GM12865 (cell line): ENCODE measurements at regions not wholly inside any gene's neighbourhood (a gene's known extent, or its start where the extent isn't known, plus 50 kb on each side); places are given as distances from the start of the nearest gene placed in this dataset.

ENCODE experiments used
- DNase-seq: peaks from one replicate; pipeline ENCODE4 v3.0.0; 2010; ENCODE audit warnings: low read depth
- H3K4me3 ChIP-seq: 2 replicates; pipeline ENCODE4 v1.5.1; 2011; ENCODE audit warnings: mild to moderate bottlenecking, low read depth, low read length, control low read depth
- TF ChIP-seq, protein P1 (sequence below): IDR thresholded peaks from 2 replicates; pipeline ENCODE4 v1.5.1; 2011; ENCODE audit warnings: low read length, control low read depth, low read depth, inconsistent platforms; ENCODE audit not compliant: insufficient read depth; ENCODE audit errors: missing control alignments

DNA sequence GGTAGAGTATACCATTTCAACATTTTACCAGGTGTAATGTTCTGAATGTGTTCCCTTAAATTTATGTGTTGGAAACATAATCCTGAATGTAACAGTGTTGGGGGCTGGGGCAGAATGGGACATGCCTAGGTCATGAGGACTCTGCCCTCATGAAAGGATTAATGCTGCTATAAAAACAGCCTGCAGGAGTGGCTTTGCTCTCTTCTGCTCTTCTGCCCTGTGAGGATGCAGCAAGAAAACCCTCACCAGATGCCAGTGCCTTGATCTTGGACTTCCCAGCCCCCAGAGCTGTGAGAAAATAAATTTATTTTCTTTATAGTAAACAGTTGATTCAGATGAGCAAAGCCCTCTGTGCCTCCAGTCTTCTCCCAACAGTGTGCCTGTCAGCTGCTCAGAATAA is 326.0 kb upstream of the ONECUT1 start:
- H3K4me3 ChIP-seq, result no peak overlapping the region
- TF ChIP-seq, protein P1, sequence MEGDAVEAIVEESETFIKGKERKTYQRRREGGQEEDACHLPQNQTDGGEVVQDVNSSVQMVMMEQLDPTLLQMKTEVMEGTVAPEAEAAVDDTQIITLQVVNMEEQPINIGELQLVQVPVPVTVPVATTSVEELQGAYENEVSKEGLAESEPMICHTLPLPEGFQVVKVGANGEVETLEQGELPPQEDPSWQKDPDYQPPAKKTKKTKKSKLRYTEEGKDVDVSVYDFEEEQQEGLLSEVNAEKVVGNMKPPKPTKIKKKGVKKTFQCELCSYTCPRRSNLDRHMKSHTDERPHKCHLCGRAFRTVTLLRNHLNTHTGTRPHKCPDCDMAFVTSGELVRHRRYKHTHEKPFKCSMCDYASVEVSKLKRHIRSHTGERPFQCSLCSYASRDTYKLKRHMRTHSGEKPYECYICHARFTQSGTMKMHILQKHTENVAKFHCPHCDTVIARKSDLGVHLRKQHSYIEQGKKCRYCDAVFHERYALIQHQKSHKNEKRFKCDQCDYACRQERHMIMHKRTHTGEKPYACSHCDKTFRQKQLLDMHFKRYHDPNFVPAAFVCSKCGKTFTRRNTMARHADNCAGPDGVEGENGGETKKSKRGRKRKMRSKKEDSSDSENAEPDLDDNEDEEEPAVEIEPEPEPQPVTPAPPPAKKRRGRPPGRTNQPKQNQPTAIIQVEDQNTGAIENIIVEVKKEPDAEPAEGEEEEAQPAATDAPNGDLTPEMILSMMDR, result no peak
- no peak for DNase-seq

DNA sequence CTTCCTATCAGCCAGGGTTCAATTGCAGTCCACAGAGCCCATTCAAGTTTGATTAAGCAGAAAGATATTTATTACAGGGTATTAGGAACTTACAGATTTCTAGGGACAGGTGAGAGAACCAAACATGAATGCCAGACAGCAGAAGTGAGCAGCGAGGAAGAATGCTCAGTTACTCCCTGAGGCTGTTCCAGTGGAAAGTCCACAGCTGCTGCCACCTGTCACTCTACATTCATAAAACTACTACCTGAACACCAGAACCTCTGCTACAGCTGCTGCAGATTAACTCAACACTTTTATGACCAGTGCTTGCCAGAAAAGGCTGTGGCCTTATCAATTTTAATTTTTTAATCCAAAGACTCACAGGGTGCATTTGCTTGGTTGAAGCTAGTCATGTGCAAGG is 325.4 kb upstream of the ONECUT1 start:
- DNase-seq, result no peak
- no peak overlapping the region for H3K4me3 ChIP-seq
- TF ChIP-seq, protein P1, result no peak

DNA sequence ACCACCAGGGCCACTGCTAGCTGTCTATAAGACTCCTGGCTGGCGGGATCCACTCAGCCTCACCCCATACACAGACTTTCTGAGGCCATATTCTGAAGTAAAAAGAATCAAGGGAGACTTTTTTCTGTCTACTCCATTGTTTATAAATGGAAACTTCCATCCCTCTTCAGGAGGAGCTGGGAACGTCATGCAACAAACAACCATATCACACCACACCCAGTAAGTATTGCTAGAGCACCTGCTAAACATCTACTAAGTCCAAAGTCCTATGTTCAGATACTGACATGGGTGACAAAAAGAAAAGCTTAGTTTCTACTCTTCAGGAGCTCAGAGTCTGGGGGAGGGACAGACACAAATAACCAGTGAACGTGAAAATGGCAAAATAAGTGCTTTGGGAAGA is 324.8 kb upstream of the ONECUT1 start:
- H3K4me3 ChIP-seq, result no peak overlapping the region
- TF ChIP-seq, protein P1, result no peak
- DNase-seq, result no peak

DNA sequence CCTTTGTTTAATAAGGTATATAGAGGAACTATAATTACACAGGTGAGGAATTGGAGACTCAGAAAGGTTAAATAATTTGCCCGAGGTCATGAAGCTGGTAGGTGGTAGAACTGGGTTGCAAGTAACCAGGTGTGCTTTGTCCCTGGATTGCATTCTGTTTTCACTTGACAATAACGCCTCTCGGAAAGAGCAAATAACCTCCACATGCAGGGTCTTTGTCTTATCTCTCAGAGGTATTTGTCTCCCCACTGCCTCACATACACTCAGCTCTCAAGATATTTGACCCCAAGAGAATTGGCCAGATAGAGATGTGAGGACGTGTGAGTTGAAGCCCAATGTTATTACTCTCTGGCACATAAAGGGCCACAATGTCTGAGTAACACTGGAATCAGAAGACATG is 320.9 kb upstream of the ONECUT1 start:
- no peak overlapping the region for H3K4me3 ChIP-seq
- TF ChIP-seq, protein P1, result no peak
- DNase-seq, result no peak

DNA sequence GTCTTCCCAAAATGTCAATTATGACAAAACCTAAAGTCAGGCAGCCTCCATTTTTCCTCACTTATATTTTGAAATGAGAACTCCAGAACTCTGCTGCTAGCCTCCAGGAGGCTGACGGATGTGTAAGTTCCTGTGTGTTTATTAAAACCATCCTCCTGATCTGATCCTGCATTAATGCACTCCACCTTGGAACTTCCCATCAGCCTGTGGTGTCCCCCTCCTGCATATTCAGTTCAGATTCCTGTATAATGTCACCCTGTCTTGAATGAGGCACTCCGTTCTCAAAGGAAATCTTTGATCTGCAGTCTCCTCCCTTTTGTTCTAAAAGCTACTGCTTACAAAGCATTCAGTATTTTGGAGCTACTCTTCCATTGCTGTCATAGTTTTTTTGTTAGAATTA is 318.2 kb upstream of the ONECUT1 start:
- no peak overlapping the region for H3K4me3 ChIP-seq
- TF ChIP-seq, protein P1, result no peak
- DNase-seq, result no peak

DNA sequence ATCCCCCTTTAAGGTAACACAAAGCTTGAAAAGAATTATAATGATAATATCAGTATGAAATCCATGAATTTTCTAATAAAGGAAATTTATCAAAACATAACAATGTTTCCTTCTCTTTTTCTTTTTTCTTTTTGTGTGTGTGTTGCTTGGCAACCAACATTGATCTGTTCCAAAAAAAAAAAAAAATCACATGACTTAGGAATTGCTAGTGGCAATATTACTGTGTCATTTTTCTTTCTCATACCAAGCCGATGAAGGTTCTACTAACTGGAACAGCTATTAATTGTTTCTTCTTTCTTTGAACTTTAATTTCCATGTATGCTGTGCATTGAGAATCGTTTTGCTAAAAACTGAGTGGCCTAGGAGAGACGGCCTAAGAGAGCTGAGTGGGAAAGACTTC is 317.7 kb upstream of the ONECUT1 start:
- DNase-seq, result no peak
- TF ChIP-seq, protein P1, result no peak
- H3K4me3 ChIP-seq, result no peak overlapping the region

DNA sequence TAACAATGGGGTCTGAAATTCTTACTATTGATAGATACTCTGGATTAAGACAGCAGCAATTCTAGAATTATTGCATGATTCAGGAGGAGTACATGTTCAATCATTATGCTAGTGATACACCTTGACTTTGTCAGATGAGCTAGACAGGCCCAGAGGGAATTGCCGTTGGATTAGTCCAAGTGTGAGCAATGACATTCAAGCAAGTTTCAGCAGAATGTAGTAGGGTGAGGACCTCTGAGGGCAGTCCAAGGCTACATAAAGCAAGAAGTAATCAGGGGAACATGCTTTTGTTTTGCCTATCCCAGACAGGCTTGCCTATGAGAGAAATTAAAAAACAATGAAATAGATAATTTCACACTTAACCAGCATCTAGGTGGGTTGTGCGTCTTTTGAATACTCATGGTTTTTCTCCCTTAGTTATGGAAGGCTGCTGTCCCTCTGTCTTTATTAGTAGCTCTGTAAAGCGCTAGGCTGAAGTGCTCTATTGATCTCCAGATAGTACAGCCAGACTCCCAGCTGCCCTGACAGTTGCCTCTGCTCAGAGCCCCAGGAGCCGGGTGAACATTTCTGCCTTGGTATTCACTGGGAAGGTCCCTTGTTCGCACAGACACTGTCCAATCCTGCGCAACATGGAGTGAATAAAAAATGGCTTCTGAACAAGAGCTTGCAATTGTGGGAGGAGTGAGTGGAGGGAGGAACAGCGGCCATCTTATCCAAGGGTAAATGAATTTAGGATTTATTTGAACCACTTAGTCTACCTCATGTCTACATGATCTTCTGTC is 316.6 kb upstream of the ONECUT1 start:
- no peak for DNase-seq
- no peak overlapping the region for H3K4me3 ChIP-seq
- TF ChIP-seq, protein P1, result no peak
